ENCODE measurements at regions not wholly inside any gene's neighbourhood (a gene's known extent, or its start where the extent isn't known, plus 50 kb on each side); places are given as distances from the start of the nearest gene placed in this dataset.
A peak's percentile ranks its signal among the peaks of the same experiment; 100 is the strongest.

- Mint-ChIP-seq H3K4me1 (ENCODE audit: low read depth) (no peaks in the 10 kb centered on the region), H3K27ac (no peak overlapping the region)
These were observed 81.2 kb upstream of the ETV6 start for GRCh38 chr12:11568155-11568761.

GRCh38 chr12:11568762-11569478 lies 80.6 kb upstream of the ETV6 start:
- Mint-ChIP-seq H3K27me3 (ENCODE audit: low read depth) (peaks cover 22% of the 10 kb centered on the region), H3K27ac (no peak overlapping the region), H3K4me1 (ENCODE audit: low read depth) (no peaks in the 10 kb centered on the region), H3K36me3 (ENCODE audit: low read depth) (peaks cover under 1% of the 10 kb centered on the region), H3K9me3 (peaks cover under 1% of the 10 kb centered on the region), H3K4me3 (no peak overlapping the region)

More at GRCh38 chr12:11568155-11568761, 81.2 kb upstream of the ETV6 start:
- Mint-ChIP-seq H3K9me3 (no peaks in the 10 kb centered on the region), H3K27me3 (ENCODE audit: low read depth) (peaks cover 22% of the 10 kb centered on the region), H3K4me3 (no peak overlapping the region), H3K36me3 (ENCODE audit: low read depth) (no peaks in the 10 kb centered on the region)

- Mint-ChIP-seq H3K27ac (no peak overlapping the region), H3K9me3 (peaks cover 6% of the 10 kb centered on the region)
These were observed 79.8 kb upstream of the ETV6 start for GRCh38 chr12:11569716-11570115.

GRCh38 chr12:11573880-11574279 lies 75.6 kb upstream of the ETV6 start:
- H3K27me3 Mint-ChIP-seq (ENCODE audit: low read depth) = peaks cover 27% of the 10 kb centered on the region
- peaks cover 4% of the 10 kb centered on the region for H3K36me3 Mint-ChIP-seq (ENCODE audit: low read depth)
- no peak overlapping the region for H3K4me3 Mint-ChIP-seq
- H3K27ac Mint-ChIP-seq = no peak overlapping the region
- H3K4me1 Mint-ChIP-seq (ENCODE audit: low read depth) = no peaks in the 10 kb centered on the region
- peaks cover 10% of the 10 kb centered on the region for H3K9me3 Mint-ChIP-seq

More at GRCh38 chr12:11569716-11570115, 79.8 kb upstream of the ETV6 start:
- Mint-ChIP-seq H3K4me1 (ENCODE audit: low read depth) (no peaks in the 10 kb centered on the region), H3K4me3 (no peak overlapping the region), H3K36me3 (ENCODE audit: low read depth) (peaks cover 4% of the 10 kb centered on the region), H3K27me3 (ENCODE audit: low read depth) (peaks cover 22% of the 10 kb centered on the region)

- Mint-ChIP-seq H3K9me3 (peaks cover 10% of the 10 kb centered on the region), H3K36me3 (ENCODE audit: low read depth) (peaks cover 4% of the 10 kb centered on the region), H3K4me1 (ENCODE audit: low read depth) (peaks cover 5% of the 10 kb centered on the region), H3K27me3 (ENCODE audit: low read depth) (peaks cover 15% of the 10 kb centered on the region), H3K27ac (no peak overlapping the region), H3K4me3 (no peak overlapping the region)
These were observed 73.4 kb upstream of the ETV6 start for GRCh38 chr12:11576104-11576503.

GRCh38 chr12:11577658-11578260 lies 71.7 kb upstream of the ETV6 start:
- H3K27ac Mint-ChIP-seq = no peak overlapping the region
- peaks cover 8% of the 10 kb centered on the region for H3K27me3 Mint-ChIP-seq (ENCODE audit: low read depth)
- peaks cover 8% of the 10 kb centered on the region for H3K4me1 Mint-ChIP-seq (ENCODE audit: low read depth)
- H3K36me3 Mint-ChIP-seq (ENCODE audit: low read depth) = peaks cover 4% of the 10 kb centered on the region
- no peak overlapping the region for H3K4me3 Mint-ChIP-seq
- peaks cover 10% of the 10 kb centered on the region for H3K9me3 Mint-ChIP-seq

GRCh38 chr12:11578461-11578993 lies 70.9 kb upstream of the ETV6 start:
- Mint-ChIP-seq H3K36me3 (ENCODE audit: low read depth) (peaks cover 4% of the 10 kb centered on the region), H3K27me3 (ENCODE audit: low read depth) (peaks cover 8% of the 10 kb centered on the region), H3K9me3 (peaks cover 10% of the 10 kb centered on the region), H3K4me3 (no peak overlapping the region), H3K4me1 (ENCODE audit: low read depth) (peaks cover 8% of the 10 kb centered on the region), H3K27ac (no peak overlapping the region)

GRCh38 chr12:11580125-11580751 lies 69.2 kb upstream of the ETV6 start:
- Mint-ChIP-seq H3K4me3 (no peak overlapping the region), H3K9me3 (peaks cover 4% of the 10 kb centered on the region), H3K36me3 (ENCODE audit: low read depth) (no peaks in the 10 kb centered on the region), H3K4me1 (ENCODE audit: low read depth) (peaks cover 8% of the 10 kb centered on the region), H3K27ac (no peak overlapping the region), H3K27me3 (ENCODE audit: low read depth) (peaks cover 15% of the 10 kb centered on the region)

GRCh38 chr12:11581179-11581755 lies 68.2 kb upstream of the ETV6 start:
- Mint-ChIP-seq H3K4me1 (ENCODE audit: low read depth) (peaks cover 8% of the 10 kb centered on the region), H3K27me3 (ENCODE audit: low read depth) (peaks cover 15% of the 10 kb centered on the region), H3K4me3 (no peak overlapping the region), H3K27ac (peak overlapping the region; percentile 61), H3K36me3 (ENCODE audit: low read depth) (no peaks in the 10 kb centered on the region), H3K9me3 (peaks cover 4% of the 10 kb centered on the region)

- Mint-ChIP-seq H3K4me1 (ENCODE audit: low read depth) (peaks cover 5% of the 10 kb centered on the region), H3K27ac (no peak overlapping the region), H3K36me3 (ENCODE audit: low read depth) (no peaks in the 10 kb centered on the region), H3K4me3 (no peak overlapping the region), H3K27me3 (ENCODE audit: low read depth) (peaks cover 10% of the 10 kb centered on the region), H3K9me3 (no peaks in the 10 kb centered on the region)
These were observed 65.1 kb upstream of the ETV6 start for GRCh38 chr12:11584221-11584855.

- Mint-ChIP-seq H3K9me3 (no peaks in the 10 kb centered on the region), H3K4me1 (ENCODE audit: low read depth) (peaks cover 11% of the 10 kb centered on the region), H3K36me3 (ENCODE audit: low read depth) (no peaks in the 10 kb centered on the region), H3K4me3 (no peak overlapping the region), H3K27ac (no peak overlapping the region), H3K27me3 (ENCODE audit: low read depth) (peaks cover 5% of the 10 kb centered on the region)
These were observed 57.0 kb upstream of the ETV6 start for GRCh38 chr12:11592484-11592883.

GRCh38 chr12:11593013-11593412 lies 56.5 kb upstream of the ETV6 start:
- H3K4me1 Mint-ChIP-seq (ENCODE audit: low read depth) = peaks cover 11% of the 10 kb centered on the region
- no peak overlapping the region for H3K4me3 Mint-ChIP-seq
- no peaks in the 10 kb centered on the region for H3K36me3 Mint-ChIP-seq (ENCODE audit: low read depth)
- no peak overlapping the region for H3K27ac Mint-ChIP-seq
- H3K9me3 Mint-ChIP-seq = no peaks in the 10 kb centered on the region
- peaks cover 5% of the 10 kb centered on the region for H3K27me3 Mint-ChIP-seq (ENCODE audit: low read depth)

GRCh38 chr12:11595080-11595479 lies 54.4 kb upstream of the ETV6 start:
- Mint-ChIP-seq H3K9me3 (no peaks in the 10 kb centered on the region), H3K27ac (no peak overlapping the region), H3K27me3 (ENCODE audit: low read depth) (peaks cover 9% of the 10 kb centered on the region), H3K4me3 (no peak overlapping the region), H3K4me1 (ENCODE audit: low read depth) (peaks cover 11% of the 10 kb centered on the region), H3K36me3 (ENCODE audit: low read depth) (no peaks in the 10 kb centered on the region)

GRCh38 chr12:11596141-11596540 lies 53.3 kb upstream of the ETV6 start:
- H3K27ac Mint-ChIP-seq = no peak overlapping the region
- no peaks in the 10 kb centered on the region for H3K36me3 Mint-ChIP-seq (ENCODE audit: low read depth)
- H3K4me3 Mint-ChIP-seq = no peak overlapping the region
- no peaks in the 10 kb centered on the region for H3K9me3 Mint-ChIP-seq
- peaks cover 5% of the 10 kb centered on the region for H3K27me3 Mint-ChIP-seq (ENCODE audit: low read depth)
- peaks cover 12% of the 10 kb centered on the region for H3K4me1 Mint-ChIP-seq (ENCODE audit: low read depth)

Data from T-helper 1 cell treated with Interleukin-12 subunit alpha and Interleukin-12 subunit beta and Interleukin-4 antibody, amounts not matched to agents 30 μg/mL and 1 μg/mL, for 36 hours (primary cell).